ENCODE measurements at regions not wholly inside any gene's neighbourhood (a gene's known extent, or its start where the extent isn't known, plus 50 kb on each side); places are given as distances from the start of the nearest gene placed in this dataset.

DNA sequence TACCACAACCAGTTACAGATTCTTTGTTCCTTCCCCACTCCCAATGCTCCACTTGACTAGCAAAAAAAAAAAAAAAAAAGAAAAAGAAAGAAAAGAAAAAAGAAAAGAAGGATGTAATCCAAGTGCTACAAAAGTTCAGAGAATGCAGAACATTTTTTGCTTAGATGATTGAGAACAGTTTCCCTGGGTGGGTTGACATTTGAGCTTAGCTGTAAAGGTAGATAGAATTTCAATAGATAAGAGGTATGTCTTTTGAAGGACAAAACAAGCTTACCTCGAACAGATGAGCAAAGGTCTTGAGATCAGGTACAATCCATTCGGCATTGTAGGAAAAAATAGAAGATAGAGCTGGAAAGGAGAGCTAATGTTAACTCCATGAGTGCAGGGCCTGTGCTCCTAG, 344.6 kb upstream of the NECTIN3 start:
- no peak overlapping the region for H3K4me3 ChIP-seq (ENCODE audit: insufficient read depth in 1 of 2, low read depth in 1 of 2, low read length in 2 of 2)
- no peak overlapping the region for H2AK5ac ChIP-seq (ENCODE audit: low read length, severe bottlenecking)
- no peaks in the 10 kb centered on the region for H3K4me1 ChIP-seq (ENCODE audit: control insufficient read depth, insufficient read depth, low read depth, low read length)
- WGBS: 97% methylated on average over 2 of the region's 2 CpGs
- DNase-seq: no peak
- no peaks in the 10 kb centered on the region for H3K9me3 ChIP-seq (ENCODE audit: control insufficient read depth, low read length)
- no peak overlapping the region for H4K8ac ChIP-seq (ENCODE audit: low read length)
- no peak overlapping the region for H3K4me2 ChIP-seq (ENCODE audit: low read length, poor library complexity, severe bottlenecking)
- H4K91ac ChIP-seq (ENCODE audit: low read length): no peak overlapping the region
- no peaks in the 10 kb centered on the region for H3K79me1 ChIP-seq (replicated peaks; ENCODE audit: low read length, poor library complexity, severe bottlenecking)
- H3K27me3 ChIP-seq (ENCODE audit: control insufficient read depth in 1 of 2, insufficient read depth in 1 of 2, low read length in 2 of 2): no peaks in the 10 kb centered on the region
- no peak overlapping the region for H3K18ac ChIP-seq (ENCODE audit: low read depth in 1 of 2, low read length in 2 of 2)
- H2BK12ac ChIP-seq (ENCODE audit: low read length in 2 of 2): no peak overlapping the region
- H3K9ac ChIP-seq (ENCODE audit: low read length): no peak overlapping the region
- H3K14ac ChIP-seq (ENCODE audit: low read length in 2 of 2): no peak overlapping the region
- H3K4ac ChIP-seq (ENCODE audit: low read depth in 1 of 2, low read length in 2 of 2): no peak overlapping the region
- H3K36me3 ChIP-seq (ENCODE audit: control insufficient read depth in 1 of 2, insufficient read depth in 2 of 2, low read depth in 1 of 2, low read length in 2 of 2): no peaks in the 10 kb centered on the region
- H3K27ac ChIP-seq (ENCODE audit: low read length, poor library complexity, severe bottlenecking): no peak overlapping the region
- no peak overlapping the region for H3K23ac ChIP-seq (ENCODE audit: low read length in 2 of 2)
- H2BK120ac ChIP-seq (ENCODE audit: low read depth, low read length): no peak overlapping the region
- H2BK5ac ChIP-seq (ENCODE audit: low read depth, low read length, poor library complexity, severe bottlenecking): no peak overlapping the region
- no peak overlapping the region for H2BK15ac ChIP-seq (ENCODE audit: low read depth, poor library complexity, severe bottlenecking)
- H2AFZ ChIP-seq (ENCODE audit: low read depth, low read length): no peak overlapping the region

DNA sequence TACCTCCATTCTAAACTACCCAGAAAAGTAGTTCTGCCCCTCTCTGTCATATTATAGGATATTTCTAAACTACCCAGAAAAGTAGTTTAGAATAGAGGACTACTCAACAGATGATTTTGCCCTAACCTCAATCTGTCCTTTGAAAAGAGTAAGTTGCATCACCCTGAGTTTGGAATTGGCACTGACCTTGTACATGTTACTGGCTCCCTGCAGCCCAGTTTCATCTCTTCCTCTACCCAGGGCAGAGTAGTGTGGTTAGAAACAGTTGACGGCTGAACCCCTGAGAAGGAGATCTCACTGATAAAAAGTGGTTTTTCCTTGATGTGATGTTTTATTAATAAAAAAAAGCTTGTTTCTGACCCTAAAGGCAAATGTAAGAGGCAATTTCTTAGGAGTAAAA, 340.5 kb upstream of the NECTIN3 start:
- H2BK15ac ChIP-seq (ENCODE audit: low read depth, poor library complexity, severe bottlenecking): no peak overlapping the region
- H3K27ac ChIP-seq (ENCODE audit: low read length, poor library complexity, severe bottlenecking): no peak overlapping the region
- no peak overlapping the region for H4K8ac ChIP-seq (ENCODE audit: low read length)
- no peak for DNase-seq
- no peak overlapping the region for H3K23ac ChIP-seq (ENCODE audit: low read length in 2 of 2)
- H3K9me3 ChIP-seq (ENCODE audit: control insufficient read depth, low read length): no peaks in the 10 kb centered on the region
- no peak overlapping the region for H3K4me3 ChIP-seq (ENCODE audit: insufficient read depth in 1 of 2, low read depth in 1 of 2, low read length in 2 of 2)
- H2AK5ac ChIP-seq (ENCODE audit: low read length, severe bottlenecking): no peak overlapping the region
- H2BK12ac ChIP-seq (ENCODE audit: low read length in 2 of 2): no peak overlapping the region
- no peak overlapping the region for H2BK5ac ChIP-seq (ENCODE audit: low read depth, low read length, poor library complexity, severe bottlenecking)
- H3K36me3 ChIP-seq (ENCODE audit: control insufficient read depth in 1 of 2, insufficient read depth in 2 of 2, low read depth in 1 of 2, low read length in 2 of 2): no peaks in the 10 kb centered on the region
- H3K9ac ChIP-seq (ENCODE audit: low read length): no peak overlapping the region
- H3K79me1 ChIP-seq (replicated peaks; ENCODE audit: low read length, poor library complexity, severe bottlenecking): no peaks in the 10 kb centered on the region
- H3K4me2 ChIP-seq (ENCODE audit: low read length, poor library complexity, severe bottlenecking): no peak overlapping the region
- no peak overlapping the region for H3K18ac ChIP-seq (ENCODE audit: low read depth in 1 of 2, low read length in 2 of 2)
- H3K4me1 ChIP-seq (ENCODE audit: control insufficient read depth, insufficient read depth, low read depth, low read length): no peaks in the 10 kb centered on the region
- H2AFZ ChIP-seq (ENCODE audit: low read depth, low read length): no peak overlapping the region
- WGBS: 80% methylated on average over 1 of the region's 1 CpG
- H3K27me3 ChIP-seq (ENCODE audit: control insufficient read depth in 1 of 2, insufficient read depth in 1 of 2, low read length in 2 of 2): no peaks in the 10 kb centered on the region
- H3K14ac ChIP-seq (ENCODE audit: low read length in 2 of 2): no peak overlapping the region
- H4K91ac ChIP-seq (ENCODE audit: low read length): no peak overlapping the region
- no peak overlapping the region for H2BK120ac ChIP-seq (ENCODE audit: low read depth, low read length)
- no peak overlapping the region for H3K4ac ChIP-seq (ENCODE audit: low read depth in 1 of 2, low read length in 2 of 2)

DNA sequence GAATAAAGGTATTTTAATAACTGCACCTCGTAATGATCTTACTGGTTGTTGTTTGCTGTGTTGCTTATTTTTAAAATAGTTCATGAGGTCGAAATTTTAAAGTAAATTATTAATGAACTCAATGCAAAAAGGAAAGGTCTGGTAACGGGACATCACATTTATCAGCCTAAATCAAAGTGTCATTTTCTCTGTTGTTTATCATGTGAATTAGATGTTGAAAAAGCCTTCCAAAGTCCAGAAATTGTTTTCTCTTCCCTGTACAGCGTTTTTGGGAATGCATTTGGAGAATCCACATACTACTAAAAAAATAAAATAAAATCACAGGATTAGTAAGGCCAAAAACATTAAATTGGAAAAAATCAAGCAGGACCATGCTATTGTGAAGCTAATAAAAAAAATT, 339.2 kb upstream of the NECTIN3 start:
- Histone ChIP-seq H3K4me3 (ENCODE audit: insufficient read depth in 1 of 2, low read depth in 1 of 2, low read length in 2 of 2) (no peak overlapping the region), H2BK5ac (ENCODE audit: low read depth, low read length, poor library complexity, severe bottlenecking) (no peak overlapping the region), H4K8ac (ENCODE audit: low read length) (no peak overlapping the region), H3K27me3 (ENCODE audit: control insufficient read depth in 1 of 2, insufficient read depth in 1 of 2, low read length in 2 of 2) (no peaks in the 10 kb centered on the region), H3K14ac (ENCODE audit: low read length in 2 of 2) (no peak overlapping the region), H3K4ac (ENCODE audit: low read depth in 1 of 2, low read length in 2 of 2) (no peak overlapping the region), H2AFZ (ENCODE audit: low read depth, low read length) (no peak overlapping the region), H3K18ac (ENCODE audit: low read depth in 1 of 2, low read length in 2 of 2) (no peak overlapping the region), H3K36me3 (ENCODE audit: control insufficient read depth in 1 of 2, insufficient read depth in 2 of 2, low read depth in 1 of 2, low read length in 2 of 2) (no peaks in the 10 kb centered on the region), H3K79me1 (replicated peaks; ENCODE audit: low read length, poor library complexity, severe bottlenecking) (no peaks in the 10 kb centered on the region), H3K27ac (ENCODE audit: low read length, poor library complexity, severe bottlenecking) (no peak overlapping the region), H2BK15ac (ENCODE audit: low read depth, poor library complexity, severe bottlenecking) (no peak overlapping the region), H3K4me2 (ENCODE audit: low read length, poor library complexity, severe bottlenecking) (no peak overlapping the region), H3K4me1 (ENCODE audit: control insufficient read depth, insufficient read depth, low read depth, low read length) (no peaks in the 10 kb centered on the region), H2BK120ac (ENCODE audit: low read depth, low read length) (no peak overlapping the region), H3K9me3 (ENCODE audit: control insufficient read depth, low read length) (no peaks in the 10 kb centered on the region), H2BK12ac (ENCODE audit: low read length in 2 of 2) (no peak overlapping the region), H2AK5ac (ENCODE audit: low read length, severe bottlenecking) (no peak overlapping the region), H3K9ac (ENCODE audit: low read length) (no peak overlapping the region), H3K23ac (ENCODE audit: low read length in 2 of 2) (no peak overlapping the region), H4K91ac (ENCODE audit: low read length) (no peak overlapping the region)
- DNase-seq: no peak
- 100% methylated on average over 2 of the region's 4 CpGs for WGBS

DNA sequence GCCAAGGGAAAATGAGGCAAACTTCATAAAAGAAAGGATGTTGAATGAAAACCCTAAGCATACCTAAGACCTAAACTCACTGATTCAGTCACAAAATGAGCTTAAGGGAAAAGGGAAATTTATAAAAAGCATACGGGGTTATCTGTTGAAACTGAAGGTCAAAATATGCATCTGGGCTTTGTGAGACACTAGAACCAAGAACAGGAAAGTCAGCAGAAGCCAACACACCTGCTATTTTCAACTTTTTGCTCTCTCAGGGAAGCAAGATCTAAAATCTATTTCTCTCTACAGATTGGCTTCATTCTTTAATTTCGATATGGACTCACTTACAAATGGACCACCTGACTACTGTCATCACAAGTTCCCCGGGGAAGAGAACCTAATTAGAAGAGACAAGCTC, 338.6 kb upstream of the NECTIN3 start:
- H2BK15ac ChIP-seq (ENCODE audit: low read depth, poor library complexity, severe bottlenecking): no peak overlapping the region
- no peak overlapping the region for H3K4me3 ChIP-seq (ENCODE audit: insufficient read depth in 1 of 2, low read depth in 1 of 2, low read length in 2 of 2)
- no peak overlapping the region for H3K18ac ChIP-seq (ENCODE audit: low read depth in 1 of 2, low read length in 2 of 2)
- H4K91ac ChIP-seq (ENCODE audit: low read length): no peak overlapping the region
- no peak overlapping the region for H3K4ac ChIP-seq (ENCODE audit: low read depth in 1 of 2, low read length in 2 of 2)
- H3K4me2 ChIP-seq (ENCODE audit: low read length, poor library complexity, severe bottlenecking): no peak overlapping the region
- no peak overlapping the region for H2BK5ac ChIP-seq (ENCODE audit: low read depth, low read length, poor library complexity, severe bottlenecking)
- no peaks in the 10 kb centered on the region for H3K27me3 ChIP-seq (ENCODE audit: control insufficient read depth in 1 of 2, insufficient read depth in 1 of 2, low read length in 2 of 2)
- H2AK5ac ChIP-seq (ENCODE audit: low read length, severe bottlenecking): no peak overlapping the region
- WGBS: 94% methylated on average over 3 of the region's 3 CpGs
- no peak overlapping the region for H3K23ac ChIP-seq (ENCODE audit: low read length in 2 of 2)
- H3K14ac ChIP-seq (ENCODE audit: low read length in 2 of 2): no peak overlapping the region
- no peak overlapping the region for H3K27ac ChIP-seq (ENCODE audit: low read length, poor library complexity, severe bottlenecking)
- H4K8ac ChIP-seq (ENCODE audit: low read length): no peak overlapping the region
- DNase-seq: no peak
- no peak overlapping the region for H2BK12ac ChIP-seq (ENCODE audit: low read length in 2 of 2)
- H2AFZ ChIP-seq (ENCODE audit: low read depth, low read length): no peak overlapping the region
- no peak overlapping the region for H2BK120ac ChIP-seq (ENCODE audit: low read depth, low read length)
- H3K79me1 ChIP-seq (replicated peaks; ENCODE audit: low read length, poor library complexity, severe bottlenecking): no peaks in the 10 kb centered on the region
- H3K4me1 ChIP-seq (ENCODE audit: control insufficient read depth, insufficient read depth, low read depth, low read length): no peaks in the 10 kb centered on the region
- H3K9ac ChIP-seq (ENCODE audit: low read length): no peak overlapping the region
- no peaks in the 10 kb centered on the region for H3K36me3 ChIP-seq (ENCODE audit: control insufficient read depth in 1 of 2, insufficient read depth in 2 of 2, low read depth in 1 of 2, low read length in 2 of 2)
- no peaks in the 10 kb centered on the region for H3K9me3 ChIP-seq (ENCODE audit: control insufficient read depth, low read length)

All from mesenchymal stem cell (in vitro differentiated cells and primary cell).